NCI-H1105 (cell line): ENCODE measurements at regions not wholly inside any gene's neighbourhood (a gene's known extent, or its start where the extent isn't known, plus 50 kb on each side); places are given as distances from the start of the nearest gene placed in this dataset.
"Not testable (repeated sequence)": the region's sequence is repeated elsewhere in the genome, so short reads cannot be mapped to it uniquely, and the experiment has no call there.

ENCODE experiments used
- DNase-seq: peaks from one replicate; lab custom pipeline; 2025; lab: John Stamatoyannopoulos, UW

GRCh38 chr21:35461700-35462099 lies 412.6 kb upstream of the RUNX1 start:
- no peak for DNase-seq

DNA sequence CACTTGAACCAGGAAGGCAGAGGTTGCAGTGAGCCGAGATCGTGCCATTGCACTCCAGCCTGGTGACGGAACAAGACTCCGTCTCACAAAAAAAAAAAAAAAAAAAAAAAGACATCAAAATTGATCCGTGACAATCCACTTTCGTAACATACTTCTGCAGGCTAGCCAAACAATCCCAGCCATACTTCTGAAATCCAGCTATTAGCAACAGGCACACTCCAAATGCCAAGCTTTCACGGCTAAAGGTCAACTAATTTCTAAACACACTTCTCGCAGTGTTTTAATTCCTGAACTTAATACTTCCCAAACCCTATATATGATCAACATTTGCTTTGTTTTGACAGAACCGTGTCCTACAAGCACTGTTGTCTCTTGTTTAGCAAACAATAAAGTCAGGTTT lies 411.3 kb upstream of the RUNX1 start:
- DNase-seq, result no peak

GRCh38 chr21:35458405-35458804 lies 409.3 kb upstream of the RUNX1 start:
- no peak for DNase-seq

DNA sequence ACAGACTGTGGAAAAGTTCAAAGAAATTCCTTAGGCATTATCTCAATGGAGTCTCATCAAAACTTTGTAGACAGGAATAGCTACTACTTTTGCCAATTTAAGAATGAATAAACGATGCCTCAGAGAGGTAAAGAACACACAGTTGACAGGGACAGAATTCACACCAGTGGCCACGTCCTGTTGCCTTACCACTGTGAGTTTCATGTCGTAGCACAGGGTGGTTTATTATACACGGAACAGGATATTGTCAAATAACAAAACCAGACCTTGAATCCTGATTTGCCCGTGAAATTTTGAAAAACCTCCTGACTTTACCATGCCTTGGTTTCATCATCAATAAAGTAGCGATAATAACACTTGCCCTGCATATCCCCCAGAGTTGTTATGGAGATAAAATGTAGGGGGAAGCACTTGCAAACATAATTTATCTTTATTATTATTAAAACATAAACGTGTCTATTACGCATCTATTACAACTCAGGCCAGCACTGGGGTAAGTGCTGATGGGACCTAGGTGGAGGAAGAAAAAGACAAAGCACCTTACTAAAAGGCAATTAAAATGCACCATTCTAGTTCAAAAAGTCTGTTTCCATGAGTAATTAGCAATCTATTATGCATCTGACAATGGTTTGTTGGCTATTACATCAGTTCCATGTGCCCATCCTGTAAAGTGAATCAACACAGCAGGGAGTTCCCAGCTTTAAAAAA lies 408.1 kb upstream of the RUNX1 start:
- no peak for DNase-seq

DNA sequence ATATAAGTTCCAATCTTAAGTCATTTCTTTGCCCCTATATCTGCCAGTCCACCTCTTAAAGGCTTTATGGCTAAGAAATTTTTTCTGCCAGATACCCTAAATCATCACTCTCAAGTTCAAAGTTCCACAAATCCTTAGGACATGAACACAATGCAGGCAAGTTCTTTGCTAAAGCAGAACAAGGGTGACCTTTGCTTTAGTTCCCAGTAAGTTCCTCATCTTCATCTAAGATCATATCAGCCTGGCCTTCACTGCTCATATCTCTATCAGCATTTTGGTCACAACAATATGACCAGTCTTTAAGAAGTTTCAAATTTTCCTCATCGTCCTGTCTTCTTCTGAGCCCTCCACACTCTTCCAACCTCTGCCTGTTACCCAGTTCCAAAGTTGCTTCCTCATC lies 402.2 kb upstream of the RUNX1 start:
- no peak for DNase-seq

GRCh38 chr21:35450830-35451229 lies 401.7 kb upstream of the RUNX1 start:
- DNase-seq, result no peak

DNA sequence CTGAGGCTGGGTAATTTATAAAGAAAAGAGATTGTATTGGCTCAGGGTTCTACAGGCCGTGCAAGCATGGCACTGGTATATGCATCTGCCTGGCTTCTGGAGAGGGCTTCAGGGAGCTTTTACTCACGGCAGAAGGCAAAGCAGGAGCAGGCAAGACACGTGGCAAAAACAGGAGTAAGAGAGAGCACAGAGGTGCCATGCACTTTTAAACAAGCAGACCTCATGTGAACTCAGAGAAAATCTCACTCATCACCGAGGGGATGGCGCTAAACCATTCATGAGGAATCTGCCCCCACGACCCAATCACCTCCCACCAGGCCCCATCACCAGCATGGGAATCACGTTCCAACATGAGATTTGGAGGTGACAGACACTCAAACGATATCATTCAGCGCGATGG lies 400.7 kb upstream of the RUNX1 start:
- DNase-seq, result no peak

DNA sequence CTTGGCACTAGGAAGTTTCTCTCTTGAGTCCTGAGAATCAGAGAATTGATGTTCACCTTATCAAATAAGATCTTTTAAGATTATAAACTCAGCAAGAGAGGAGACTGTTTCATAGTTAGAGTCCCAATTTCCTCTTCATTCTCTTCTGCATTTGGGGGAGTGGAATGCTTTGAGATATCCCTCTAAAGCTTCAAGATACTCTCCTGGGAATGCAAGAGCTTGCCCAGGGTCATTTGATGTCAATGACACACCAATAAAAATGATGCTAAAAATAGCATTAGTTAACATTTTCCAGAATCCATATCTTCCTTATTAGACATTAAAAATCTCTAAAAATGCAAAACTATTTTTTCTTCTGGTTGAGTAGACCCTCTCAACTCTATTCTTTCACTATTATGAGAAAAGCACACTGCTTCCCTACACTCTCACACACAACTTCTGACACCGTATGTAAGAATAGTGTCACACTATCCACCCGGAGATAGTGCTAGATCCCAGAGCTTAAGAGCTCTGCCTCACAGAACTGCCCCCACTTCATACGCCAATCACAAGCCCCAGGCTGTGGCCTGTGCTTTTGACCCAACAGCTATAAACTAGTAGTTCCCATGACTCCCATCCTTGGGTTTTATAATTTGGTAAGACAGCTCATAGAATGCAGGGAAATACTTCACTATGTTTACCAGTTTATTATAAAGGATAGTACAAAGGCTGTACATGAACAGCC lies 399.9 kb upstream of the RUNX1 start:
- no peak for DNase-seq

DNA sequence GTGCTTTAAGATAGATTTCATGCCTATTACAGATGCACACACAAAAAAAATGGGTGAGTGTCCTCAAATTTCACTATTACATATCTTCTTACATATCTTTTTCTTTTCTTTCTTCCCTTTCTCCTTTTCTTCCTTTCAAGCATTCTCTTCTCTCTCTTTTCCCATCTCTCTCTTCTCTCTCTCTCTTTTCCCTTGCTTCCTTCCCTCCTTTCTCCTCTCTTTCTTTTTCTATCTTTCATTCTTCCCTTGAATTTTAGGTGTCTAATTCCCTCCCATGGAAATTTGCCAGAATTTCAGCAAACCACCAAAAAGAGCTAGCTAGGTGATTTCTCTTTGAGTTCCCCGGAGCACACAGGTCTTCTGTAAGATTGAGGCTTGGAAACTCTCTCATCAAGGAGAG lies 395.3 kb upstream of the RUNX1 start:
- DNase-seq, result no peak

- no peak for DNase-seq
Observed at GRCh38 chr21:35441868-35442582, 392.9 kb upstream of the RUNX1 start.

DNA sequence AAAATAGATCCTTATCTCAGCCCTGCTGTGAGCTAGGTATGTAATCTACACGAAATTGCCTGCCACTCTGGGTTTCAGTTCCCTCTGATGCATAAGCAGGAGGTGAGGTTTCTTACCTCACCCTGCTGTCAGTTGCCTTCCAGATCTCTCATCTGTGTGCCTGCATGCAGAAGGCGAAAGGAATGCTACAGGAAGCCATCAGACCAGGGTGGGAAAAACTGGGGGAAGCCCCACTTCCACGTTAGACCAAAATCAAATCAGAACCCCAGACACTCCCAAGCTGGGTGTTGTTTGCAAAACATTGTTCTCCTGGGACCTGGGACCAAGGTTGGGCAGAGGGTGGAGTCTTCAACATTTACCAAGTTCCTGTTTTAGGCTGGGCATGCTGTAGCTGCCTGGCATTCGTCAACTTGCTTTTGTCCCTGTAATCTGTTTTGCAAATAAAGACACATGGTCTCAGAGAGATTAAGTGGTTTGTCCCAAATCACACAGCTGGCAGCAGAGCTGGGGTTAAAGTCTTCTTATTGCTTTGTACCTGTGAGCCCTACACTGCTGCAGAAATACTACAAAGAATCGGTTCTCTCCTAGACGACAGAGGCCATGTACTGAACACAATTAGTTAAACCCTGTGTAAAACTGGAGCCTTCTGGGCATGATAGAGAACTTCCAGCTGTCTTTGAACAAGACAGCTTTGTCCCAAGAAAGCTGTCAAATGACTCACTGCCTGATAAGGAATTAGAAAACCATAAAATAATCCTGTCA lies 389.7 kb upstream of the RUNX1 start:
- no peak for DNase-seq

DNA sequence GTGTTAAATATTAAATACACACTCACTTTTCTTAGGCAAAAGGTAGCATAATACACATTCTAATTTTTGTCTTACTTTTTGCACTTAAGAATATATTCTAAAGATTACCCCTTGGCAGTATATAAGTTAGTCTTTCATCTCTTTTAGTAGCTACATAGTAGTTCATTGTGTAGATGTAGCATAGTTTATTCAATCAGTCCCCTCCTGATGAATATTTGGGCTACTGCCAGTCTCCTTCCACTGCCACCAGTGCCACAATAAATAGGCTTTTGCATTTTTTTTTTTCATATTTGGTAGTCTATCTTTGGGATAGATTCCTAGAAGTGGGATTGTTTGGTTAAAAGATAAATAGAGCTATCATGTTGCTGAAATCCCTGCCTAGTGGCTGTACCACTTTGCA lies 388.8 kb upstream of the RUNX1 start:
- no peak for DNase-seq

DNA sequence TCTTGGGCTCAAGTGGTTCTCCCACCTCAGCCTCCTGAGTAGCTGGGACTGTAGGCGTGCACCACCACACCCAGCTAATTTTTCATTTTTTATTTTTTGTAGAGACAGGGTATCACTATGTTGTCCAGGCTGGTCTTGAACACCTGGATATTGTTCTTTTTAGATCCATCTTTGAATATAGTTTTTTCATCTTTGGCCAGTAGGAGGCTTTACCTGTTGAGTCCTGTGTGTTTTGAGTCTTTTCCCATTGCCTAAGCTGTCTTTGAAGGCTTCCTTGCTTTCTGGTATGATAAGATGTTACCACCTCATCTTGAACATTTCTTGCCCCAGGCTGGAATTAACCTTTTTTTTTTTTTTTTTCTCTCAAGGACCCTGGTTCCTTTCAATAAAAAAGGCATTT lies 387.8 kb upstream of the RUNX1 start:
- no peak for DNase-seq

- DNase-seq, result not testable (repeated sequence)
Observed at GRCh38 chr21:35432601-35433000, 383.5 kb upstream of the RUNX1 start.

DNA sequence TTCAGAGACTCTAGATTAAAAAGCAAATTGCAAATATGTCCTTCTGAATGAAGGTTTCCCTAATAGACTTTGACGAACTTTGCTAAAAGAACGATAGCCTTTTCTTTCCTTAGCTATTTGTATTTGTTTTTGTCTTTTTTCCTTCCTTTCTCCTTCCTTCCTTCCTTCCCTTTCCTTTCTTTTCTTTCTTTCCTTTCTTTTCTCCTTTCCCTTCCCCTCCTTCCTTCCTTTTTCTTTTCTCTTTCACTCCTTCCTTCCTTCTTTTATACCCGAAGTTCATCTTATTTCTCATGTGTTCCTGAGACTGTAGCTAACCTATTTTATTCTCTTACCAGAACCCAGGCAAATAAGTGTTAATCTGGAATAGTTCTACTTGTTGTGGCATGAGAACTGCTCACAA lies 381.2 kb upstream of the RUNX1 start:
- no peak for DNase-seq

DNA sequence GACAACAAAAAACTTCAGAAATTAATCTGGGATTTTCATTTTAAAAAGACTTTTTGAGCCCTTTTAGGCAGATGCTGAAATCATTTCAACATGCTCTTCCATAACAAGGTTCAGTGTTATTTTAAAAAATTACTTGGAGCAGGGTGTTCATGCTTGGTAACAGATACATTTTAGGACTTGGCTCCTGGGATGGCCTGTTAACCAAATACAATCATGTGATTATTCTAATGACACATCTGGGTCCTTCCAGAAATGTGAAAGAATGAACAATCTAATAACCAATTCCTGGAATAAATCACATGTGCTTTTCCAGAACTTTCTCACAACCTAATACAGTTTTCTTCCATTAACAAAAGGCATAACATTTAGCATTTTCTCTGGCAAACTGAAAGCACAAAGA lies 379.8 kb upstream of the RUNX1 start:
- DNase-seq, result no peak

GRCh38 chr21:35428489-35428888 lies 379.4 kb upstream of the RUNX1 start:
- DNase-seq, result no peak

DNA sequence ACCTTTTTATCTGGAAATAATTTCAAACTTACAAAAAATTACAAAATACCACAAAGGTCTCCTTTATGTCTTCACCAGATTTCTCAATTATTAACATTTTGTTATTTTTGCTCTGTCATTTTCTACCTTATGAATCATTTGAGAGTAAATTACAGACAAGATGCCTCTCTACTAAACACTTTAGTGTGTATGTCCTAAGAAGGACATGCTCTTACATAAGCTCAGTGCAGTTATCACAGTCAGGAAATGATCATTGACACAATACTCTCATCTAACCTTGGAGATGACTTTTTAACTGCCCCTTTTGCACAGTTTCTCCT lies 378.9 kb upstream of the RUNX1 start:
- DNase-seq, result no peak

DNA sequence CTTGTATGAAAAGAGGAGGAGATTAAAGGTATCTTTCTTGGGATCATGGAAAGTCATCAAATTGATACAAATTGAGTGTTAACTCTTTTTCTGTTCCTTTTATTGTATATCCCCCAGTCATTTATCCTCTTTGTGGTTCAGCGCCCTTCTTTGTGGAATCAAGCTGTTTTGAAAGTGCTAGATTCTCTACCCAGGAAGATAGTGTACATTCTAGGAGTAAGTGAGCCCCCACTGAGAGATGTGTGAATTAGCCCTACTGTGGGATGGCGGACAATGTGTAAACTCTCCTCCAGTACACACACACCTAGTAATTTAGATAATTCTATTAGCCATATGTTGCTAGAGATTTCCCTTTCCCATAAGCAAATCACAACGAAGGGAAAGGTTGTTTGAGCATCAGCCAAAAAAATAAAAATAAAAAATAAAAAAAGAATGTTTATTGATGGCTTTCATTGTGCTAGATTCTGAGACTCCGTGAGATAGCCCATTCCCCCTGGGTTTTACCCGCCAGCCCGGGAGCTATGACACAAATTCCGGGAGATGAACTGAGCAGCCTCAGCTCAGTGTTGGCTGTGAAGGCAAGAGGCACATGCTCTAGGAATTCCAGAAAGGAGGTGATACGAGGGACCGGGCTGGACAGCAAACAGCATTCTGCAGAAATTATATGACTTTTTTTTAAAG lies 378.4 kb upstream of the RUNX1 start:
- DNase-seq, result no peak

- no peak for DNase-seq
Observed at GRCh38 chr21:35426897-35427296, 377.8 kb upstream of the RUNX1 start.

GRCh38 chr21:35426469-35426868 lies 377.4 kb upstream of the RUNX1 start:
- DNase-seq, result no peak

GRCh38 chr21:35424122-35424521 lies 375.0 kb upstream of the RUNX1 start:
- no peak for DNase-seq
